ENCODE measurements at regions not wholly inside any gene's neighbourhood (a gene's known extent, or its start where the extent isn't known, plus 50 kb on each side); places are given as distances from the start of the nearest gene placed in this dataset.

- Mint-ChIP-seq H3K27ac (peak overlapping the region; percentile 14; the same call in 1 of the 2 replicates), H3K27me3 (ENCODE audit: insufficient read depth, low read depth, poor library complexity) (peaks cover 2% of the 10 kb centered on the region), H3K36me3 (ENCODE audit: low read depth) (no peaks in the 10 kb centered on the region), H3K4me3 (no peak overlapping the region), H3K4me1 (peaks cover 28% of the 10 kb centered on the region), H3K9me3 (no peaks in the 10 kb centered on the region)
- Histone ChIP-seq H3K27me3 (ENCODE audit: insufficient read depth) (no peaks in the 10 kb centered on the region), H2AFZ (peak overlapping the region; percentile 40; the same call in 1 of the 2 replicates), H3K4me1 (ENCODE audit: insufficient read depth) (no peaks in the 10 kb centered on the region; the same call in 1 of the 2 replicates), H3K36me3 (ENCODE audit: insufficient read depth) (no peaks in the 10 kb centered on the region), H3K79me2 (replicated peaks; ENCODE audit: insufficient read depth) (no peaks in the 10 kb centered on the region), H3K4me3 (no peak overlapping the region), H3F3A (replicated peaks; ENCODE audit: low read depth) (no peaks in the 10 kb centered on the region), H3K4me2 (no peak overlapping the region), H3K9me2 (ENCODE audit: insufficient read depth) (peaks cover 2% of the 10 kb centered on the region; the same call in 1 of the 2 replicates), H3K27ac (ENCODE audit: low read depth) (no peak overlapping the region), H4K20me1 (replicated peaks; ENCODE audit: insufficient read depth) (no peaks in the 10 kb centered on the region)
- DNase-seq (ENCODE audit: low spot score), result peak; percentile 22
- ATAC-seq, result peak; percentile 62
- TF ChIP-seq ZNF462 (CRISPR knock-in tag; IDR thresholded peaks at IDR 0.05), result peak; percentile 68; the same call in 1 of the 2 replicates
- no peak for TF ChIP-seq POLR2AphosphoS5 (IDR thresholded peaks at IDR 0.05; ENCODE audit: low read depth)
Measured at GRCh38 chr5:2203774-2204173, 321.0 kb upstream of the IRX4 start.

DNA sequence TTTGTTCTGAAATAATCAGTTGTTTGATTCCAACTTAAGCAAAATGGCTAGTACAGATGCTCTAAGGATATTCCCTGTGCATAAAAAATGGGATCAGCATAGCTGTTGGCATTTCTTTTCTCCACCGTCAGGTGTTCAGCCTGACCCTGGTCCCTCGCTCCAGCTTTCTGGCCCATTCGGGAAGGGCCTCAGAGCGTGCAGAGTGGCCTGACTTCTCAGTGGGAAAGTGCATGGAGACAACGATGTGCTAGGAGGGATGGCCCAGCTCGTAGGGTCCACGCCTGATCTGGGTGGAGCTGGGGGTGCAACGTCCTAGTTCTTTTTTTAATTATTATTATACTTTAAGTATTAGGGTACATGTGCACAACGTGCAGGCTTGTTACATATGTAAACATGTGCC is 319.1 kb upstream of the IRX4 start:
- no peaks in the 10 kb centered on the region; the same call in 1 of the 2 replicates for H3K4me1 ChIP-seq (ENCODE audit: insufficient read depth)
- no peak for DNase-seq (ENCODE audit: low spot score)
- no peaks in the 10 kb centered on the region for H4K20me1 ChIP-seq (replicated peaks; ENCODE audit: insufficient read depth)
- H3K9me2 ChIP-seq (ENCODE audit: insufficient read depth), result peaks cover 2% of the 10 kb centered on the region; the same call in 1 of the 2 replicates
- H3K27me3 ChIP-seq (ENCODE audit: insufficient read depth), result no peaks in the 10 kb centered on the region
- H3K4me3 ChIP-seq, result no peak overlapping the region
- no peak overlapping the region for H3K4me2 ChIP-seq
- no peak overlapping the region for H2AFZ ChIP-seq
- no peak overlapping the region for H3K27ac ChIP-seq (ENCODE audit: low read depth)
- Mint-ChIP-seq H3K27me3 (ENCODE audit: insufficient read depth, low read depth, poor library complexity) (peaks cover 2% of the 10 kb centered on the region), H3K27ac (no peak overlapping the region), H3K9me3 (no peaks in the 10 kb centered on the region), H3K36me3 (ENCODE audit: low read depth) (no peaks in the 10 kb centered on the region), H3K4me3 (no peak overlapping the region), H3K4me1 (peaks cover 26% of the 10 kb centered on the region)
- H3F3A ChIP-seq (replicated peaks; ENCODE audit: low read depth), result no peaks in the 10 kb centered on the region
- no peaks in the 10 kb centered on the region for H3K79me2 ChIP-seq (replicated peaks; ENCODE audit: insufficient read depth)
- H3K36me3 ChIP-seq (ENCODE audit: insufficient read depth), result no peaks in the 10 kb centered on the region
- ATAC-seq, result no peak
- no peak for TF ChIP-seq STAT1 (IDR thresholded peaks at IDR 0.05; ENCODE audit: unreplicated experiment)
- TF ChIP-seq, protein P1, sequence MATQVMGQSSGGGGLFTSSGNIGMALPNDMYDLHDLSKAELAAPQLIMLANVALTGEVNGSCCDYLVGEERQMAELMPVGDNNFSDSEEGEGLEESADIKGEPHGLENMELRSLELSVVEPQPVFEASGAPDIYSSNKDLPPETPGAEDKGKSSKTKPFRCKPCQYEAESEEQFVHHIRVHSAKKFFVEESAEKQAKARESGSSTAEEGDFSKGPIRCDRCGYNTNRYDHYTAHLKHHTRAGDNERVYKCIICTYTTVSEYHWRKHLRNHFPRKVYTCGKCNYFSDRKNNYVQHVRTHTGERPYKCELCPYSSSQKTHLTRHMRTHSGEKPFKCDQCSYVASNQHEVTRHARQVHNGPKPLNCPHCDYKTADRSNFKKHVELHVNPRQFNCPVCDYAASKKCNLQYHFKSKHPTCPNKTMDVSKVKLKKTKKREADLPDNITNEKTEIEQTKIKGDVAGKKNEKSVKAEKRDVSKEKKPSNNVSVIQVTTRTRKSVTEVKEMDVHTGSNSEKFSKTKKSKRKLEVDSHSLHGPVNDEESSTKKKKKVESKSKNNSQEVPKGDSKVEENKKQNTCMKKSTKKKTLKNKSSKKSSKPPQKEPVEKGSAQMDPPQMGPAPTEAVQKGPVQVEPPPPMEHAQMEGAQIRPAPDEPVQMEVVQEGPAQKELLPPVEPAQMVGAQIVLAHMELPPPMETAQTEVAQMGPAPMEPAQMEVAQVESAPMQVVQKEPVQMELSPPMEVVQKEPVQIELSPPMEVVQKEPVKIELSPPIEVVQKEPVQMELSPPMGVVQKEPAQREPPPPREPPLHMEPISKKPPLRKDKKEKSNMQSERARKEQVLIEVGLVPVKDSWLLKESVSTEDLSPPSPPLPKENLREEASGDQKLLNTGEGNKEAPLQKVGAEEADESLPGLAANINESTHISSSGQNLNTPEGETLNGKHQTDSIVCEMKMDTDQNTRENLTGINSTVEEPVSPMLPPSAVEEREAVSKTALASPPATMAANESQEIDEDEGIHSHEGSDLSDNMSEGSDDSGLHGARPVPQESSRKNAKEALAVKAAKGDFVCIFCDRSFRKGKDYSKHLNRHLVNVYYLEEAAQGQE (IDR thresholded peaks at IDR 0.05; ENCODE audit: unreplicated experiment), result no peak
- TF ChIP-seq EZH2 (IDR thresholded peaks at IDR 0.05; ENCODE audit: low read depth, unreplicated experiment), result no peak
- no peak for TF ChIP-seq ZNF331 (CRISPR knock-in tag; IDR thresholded peaks at IDR 0.05; ENCODE audit: low read depth)
- no peak for TF ChIP-seq POLR2AphosphoS5 (IDR thresholded peaks at IDR 0.05; ENCODE audit: low read depth)
- no peak for TF ChIP-seq CREB1 (CRISPR knock-in tag; IDR thresholded peaks at IDR 0.05; ENCODE audit: low read depth)
- TF ChIP-seq, protein P2, sequence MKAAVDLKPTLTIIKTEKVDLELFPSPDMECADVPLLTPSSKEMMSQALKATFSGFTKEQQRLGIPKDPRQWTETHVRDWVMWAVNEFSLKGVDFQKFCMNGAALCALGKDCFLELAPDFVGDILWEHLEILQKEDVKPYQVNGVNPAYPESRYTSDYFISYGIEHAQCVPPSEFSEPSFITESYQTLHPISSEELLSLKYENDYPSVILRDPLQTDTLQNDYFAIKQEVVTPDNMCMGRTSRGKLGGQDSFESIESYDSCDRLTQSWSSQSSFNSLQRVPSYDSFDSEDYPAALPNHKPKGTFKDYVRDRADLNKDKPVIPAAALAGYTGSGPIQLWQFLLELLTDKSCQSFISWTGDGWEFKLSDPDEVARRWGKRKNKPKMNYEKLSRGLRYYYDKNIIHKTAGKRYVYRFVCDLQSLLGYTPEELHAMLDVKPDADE (IDR thresholded peaks at IDR 0.05), result no peak

All from GM23338 (cell line).